B cell (primary cell): ENCODE measurements at regions not wholly inside any gene's neighbourhood (a gene's known extent, or its start where the extent isn't known, plus 50 kb on each side); places are given as distances from the start of the nearest gene placed in this dataset.
"Not testable (repeated sequence)": the region's sequence is repeated elsewhere in the genome, so short reads cannot be mapped to it uniquely, and the experiment has no call there.

Experiments
- EZH2 ChIP-seq: IDR thresholded peaks from 2 replicates; pipeline ENCODE4 v1.6.1; 2012; ENCODE audit warnings: borderline replicate concordance, low read depth, mild to moderate bottlenecking, moderate library complexity, low read length; ENCODE audit not compliant: insufficient read depth, poor library complexity, severe bottlenecking
- TF ChIP-seq, protein P1 (sequence below): fragments of 200-600 bp; IDR thresholded peaks from one replicate; pipeline ENCODE4 v1.8.0; 2022; ENCODE audit warnings: antibody characterized with exemption, mild to moderate bottlenecking

DNA sequence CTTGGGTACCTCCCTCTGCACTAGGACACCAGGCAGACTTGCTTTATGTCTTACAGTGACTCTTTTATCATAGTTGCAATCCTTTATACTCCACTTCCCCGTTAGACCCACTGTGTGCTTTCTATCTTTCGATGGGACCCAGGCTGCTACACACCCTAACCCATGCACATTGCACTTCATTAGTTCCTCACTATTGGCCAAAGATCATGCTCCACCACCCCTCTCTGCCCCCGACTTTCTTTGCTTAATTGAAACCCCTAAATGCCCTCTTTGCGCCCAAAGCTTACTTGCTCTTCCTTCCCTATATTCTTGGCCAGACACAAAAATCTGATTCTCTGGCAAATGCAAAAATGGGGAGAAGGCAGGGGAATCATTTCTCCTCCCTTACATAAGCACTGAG lies 3953.3 kb upstream of the OR11H1 start:
- TF ChIP-seq, protein P1, sequence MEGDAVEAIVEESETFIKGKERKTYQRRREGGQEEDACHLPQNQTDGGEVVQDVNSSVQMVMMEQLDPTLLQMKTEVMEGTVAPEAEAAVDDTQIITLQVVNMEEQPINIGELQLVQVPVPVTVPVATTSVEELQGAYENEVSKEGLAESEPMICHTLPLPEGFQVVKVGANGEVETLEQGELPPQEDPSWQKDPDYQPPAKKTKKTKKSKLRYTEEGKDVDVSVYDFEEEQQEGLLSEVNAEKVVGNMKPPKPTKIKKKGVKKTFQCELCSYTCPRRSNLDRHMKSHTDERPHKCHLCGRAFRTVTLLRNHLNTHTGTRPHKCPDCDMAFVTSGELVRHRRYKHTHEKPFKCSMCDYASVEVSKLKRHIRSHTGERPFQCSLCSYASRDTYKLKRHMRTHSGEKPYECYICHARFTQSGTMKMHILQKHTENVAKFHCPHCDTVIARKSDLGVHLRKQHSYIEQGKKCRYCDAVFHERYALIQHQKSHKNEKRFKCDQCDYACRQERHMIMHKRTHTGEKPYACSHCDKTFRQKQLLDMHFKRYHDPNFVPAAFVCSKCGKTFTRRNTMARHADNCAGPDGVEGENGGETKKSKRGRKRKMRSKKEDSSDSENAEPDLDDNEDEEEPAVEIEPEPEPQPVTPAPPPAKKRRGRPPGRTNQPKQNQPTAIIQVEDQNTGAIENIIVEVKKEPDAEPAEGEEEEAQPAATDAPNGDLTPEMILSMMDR: not testable (repeated sequence)
- TF ChIP-seq EZH2: not testable (repeated sequence)
